ENCODE measurements at regions not wholly inside any gene's neighbourhood (a gene's known extent, or its start where the extent isn't known, plus 50 kb on each side); places are given as distances from the start of the nearest gene placed in this dataset.
"Not testable (repeated sequence)": the region's sequence is repeated elsewhere in the genome, so short reads cannot be mapped to it uniquely, and the experiment has no call there.

DNA sequence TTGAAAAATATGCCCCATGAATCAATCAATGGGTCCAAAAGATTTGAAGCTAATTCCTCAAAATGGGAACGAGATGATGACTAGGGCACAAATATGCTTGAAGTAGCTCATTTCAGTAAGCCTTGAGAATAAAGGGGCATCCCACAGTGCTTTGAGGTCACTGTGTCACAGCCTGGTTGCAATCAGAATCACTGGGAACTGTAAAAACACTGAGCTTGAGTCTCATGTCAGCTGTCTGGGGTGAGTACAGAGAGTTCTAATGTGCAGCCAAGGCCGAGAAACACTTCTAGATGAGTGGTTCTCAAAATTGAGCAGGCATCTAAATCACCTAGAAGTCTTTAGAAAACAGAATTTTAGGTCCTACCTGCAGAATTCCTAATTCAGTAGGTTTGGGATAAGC lies 120.5 kb upstream of the EGFL6 start:
- Mint-ChIP-seq H3K4me1 (peaks cover 8% of the 10 kb centered on the region), H3K36me3 (ENCODE audit: low read depth) (no peaks in the 10 kb centered on the region), H3K27ac (no peak overlapping the region), H3K27me3 (ENCODE audit: low read depth, poor library complexity) (no peaks in the 10 kb centered on the region), H3K9me3 (peaks cover 45% of the 10 kb centered on the region), H3K4me3 (no peak overlapping the region)
- DNase-seq = no peak
- TF ChIP-seq, protein P1, sequence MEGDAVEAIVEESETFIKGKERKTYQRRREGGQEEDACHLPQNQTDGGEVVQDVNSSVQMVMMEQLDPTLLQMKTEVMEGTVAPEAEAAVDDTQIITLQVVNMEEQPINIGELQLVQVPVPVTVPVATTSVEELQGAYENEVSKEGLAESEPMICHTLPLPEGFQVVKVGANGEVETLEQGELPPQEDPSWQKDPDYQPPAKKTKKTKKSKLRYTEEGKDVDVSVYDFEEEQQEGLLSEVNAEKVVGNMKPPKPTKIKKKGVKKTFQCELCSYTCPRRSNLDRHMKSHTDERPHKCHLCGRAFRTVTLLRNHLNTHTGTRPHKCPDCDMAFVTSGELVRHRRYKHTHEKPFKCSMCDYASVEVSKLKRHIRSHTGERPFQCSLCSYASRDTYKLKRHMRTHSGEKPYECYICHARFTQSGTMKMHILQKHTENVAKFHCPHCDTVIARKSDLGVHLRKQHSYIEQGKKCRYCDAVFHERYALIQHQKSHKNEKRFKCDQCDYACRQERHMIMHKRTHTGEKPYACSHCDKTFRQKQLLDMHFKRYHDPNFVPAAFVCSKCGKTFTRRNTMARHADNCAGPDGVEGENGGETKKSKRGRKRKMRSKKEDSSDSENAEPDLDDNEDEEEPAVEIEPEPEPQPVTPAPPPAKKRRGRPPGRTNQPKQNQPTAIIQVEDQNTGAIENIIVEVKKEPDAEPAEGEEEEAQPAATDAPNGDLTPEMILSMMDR (IDR thresholded peaks at IDR 0.05) = no peak

DNA sequence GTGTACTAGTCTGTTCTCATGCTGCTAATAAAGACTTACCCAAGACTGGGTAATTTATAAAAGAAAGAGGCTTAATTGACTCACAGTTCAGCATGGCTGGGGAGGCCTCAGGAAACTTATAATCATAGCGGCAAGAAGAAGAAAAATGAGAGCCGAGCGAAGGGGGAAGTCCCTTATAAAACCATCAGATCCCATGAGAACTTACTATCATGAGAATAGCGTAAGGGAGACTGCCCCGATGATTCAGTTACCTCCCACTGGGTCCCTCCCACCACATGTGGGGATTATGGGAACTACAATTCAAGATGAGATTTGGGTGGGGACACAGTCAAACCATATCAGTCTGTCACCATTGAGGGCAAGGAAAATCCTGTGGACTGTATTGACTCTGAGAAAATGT lies 121.8 kb upstream of the ATXN3L start:
- DNase-seq; H3K27ac Mint-ChIP-seq; H3K4me1 Mint-ChIP-seq; H3K4me3 Mint-ChIP-seq; H3K36me3 Mint-ChIP-seq (ENCODE audit: low read depth); H3K27me3 Mint-ChIP-seq (ENCODE audit: low read depth, poor library complexity): not testable (repeated sequence)
- peaks cover 53% of the 10 kb centered on the region for H3K9me3 Mint-ChIP-seq

DNA sequence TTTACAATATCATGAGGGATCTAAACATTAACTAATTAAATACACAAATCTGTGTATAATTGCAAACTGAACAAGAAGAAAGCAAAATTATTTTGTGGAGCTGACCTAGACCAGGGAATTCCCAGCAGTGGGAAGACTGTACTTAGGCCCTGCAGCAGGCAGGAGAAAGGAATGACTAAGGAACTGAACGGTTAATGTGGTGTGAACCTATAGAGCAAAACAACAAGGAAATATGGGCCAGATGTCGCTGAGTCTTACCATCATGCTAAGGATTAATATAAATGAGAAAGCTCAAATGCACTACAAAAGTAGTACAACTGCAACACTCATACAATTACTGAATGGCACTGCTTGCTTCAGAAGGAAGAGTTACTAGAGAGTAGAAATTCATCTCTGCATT lies 120.3 kb upstream of the ATXN3L start:
- Mint-ChIP-seq H3K4me3 (no peak overlapping the region), H3K27ac (no peak overlapping the region), H3K27me3 (ENCODE audit: low read depth, poor library complexity) (no peaks in the 10 kb centered on the region), H3K36me3 (ENCODE audit: low read depth) (no peaks in the 10 kb centered on the region), H3K9me3 (peaks cover 46% of the 10 kb centered on the region), H3K4me1 (no peaks in the 10 kb centered on the region)
- TF ChIP-seq, protein P1 (IDR thresholded peaks at IDR 0.05) = no peak
- DNase-seq = no peak

DNA sequence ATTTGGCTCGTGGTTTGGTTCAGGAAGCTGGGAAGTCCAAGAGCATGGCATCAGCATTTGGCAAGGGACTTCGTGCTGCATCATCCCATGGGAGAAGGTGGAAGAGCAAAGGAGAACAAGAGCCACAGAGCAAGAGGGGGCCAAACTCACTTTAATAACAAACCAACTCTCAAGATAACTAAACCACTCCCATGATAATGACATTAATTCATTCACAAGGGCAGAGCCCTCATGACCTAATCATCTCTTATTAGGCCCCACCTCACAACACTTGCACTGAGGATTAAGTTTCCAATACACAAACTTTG lies 113.4 kb upstream of the ATXN3L start:
- H3K4me3 Mint-ChIP-seq = no peak overlapping the region
- TF ChIP-seq, protein P1 (IDR thresholded peaks at IDR 0.05) = no peak

DNA sequence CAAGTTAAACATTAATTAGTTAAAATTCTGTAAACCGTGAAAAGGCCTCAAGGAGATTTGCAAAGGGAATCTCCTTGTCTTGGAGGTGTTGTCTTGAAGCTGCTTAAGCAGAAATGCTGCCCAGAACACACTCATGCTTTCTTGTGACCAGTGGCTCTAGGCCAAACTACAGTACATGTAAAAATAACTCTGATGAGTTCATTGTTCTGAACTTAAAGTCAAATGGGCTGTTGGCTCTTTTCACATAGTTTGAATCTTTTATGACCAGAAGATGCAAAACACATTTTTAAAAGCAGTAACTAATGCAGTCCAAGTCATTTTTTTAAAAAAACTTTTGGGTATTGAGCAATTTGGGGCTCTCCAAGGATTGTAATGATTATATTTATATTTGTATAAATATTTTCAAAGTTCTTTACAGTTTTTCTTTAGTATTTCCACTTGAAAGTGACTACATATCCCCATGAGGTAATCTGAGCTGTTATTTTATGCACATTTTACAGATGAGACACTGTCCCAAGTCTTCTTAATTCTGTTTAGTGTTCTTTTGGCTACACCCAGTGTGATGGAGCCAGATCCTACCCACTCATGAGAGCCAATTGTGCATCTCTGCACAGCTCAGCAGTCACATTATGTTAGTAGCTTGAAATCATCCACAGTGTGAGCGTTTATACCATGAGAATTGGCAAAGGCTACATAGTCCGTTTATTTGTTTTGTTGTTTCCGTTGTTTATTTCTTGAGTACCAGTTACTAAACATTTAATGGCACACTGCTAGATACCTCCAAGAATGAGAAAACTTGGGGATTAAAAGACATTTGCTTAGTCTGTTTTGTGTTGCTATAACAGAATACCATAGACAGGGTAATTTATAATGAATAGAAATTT lies 112.8 kb upstream of the ATXN3L start:
- H3K27me3 Mint-ChIP-seq (ENCODE audit: low read depth, poor library complexity) = peaks cover 2% of the 10 kb centered on the region
- no peak overlapping the region for H3K4me3 Mint-ChIP-seq
- peaks cover 38% of the 10 kb centered on the region for H3K9me3 Mint-ChIP-seq
- no peaks in the 10 kb centered on the region for H3K36me3 Mint-ChIP-seq (ENCODE audit: low read depth)
- no peak overlapping the region for H3K27ac Mint-ChIP-seq
- TF ChIP-seq, protein P1 (IDR thresholded peaks at IDR 0.05) = no peak
- DNase-seq = no peak
- peaks cover 15% of the 10 kb centered on the region for H3K4me1 Mint-ChIP-seq

More for the DNA sequence above, 113.4 kb upstream of the ATXN3L start:
- Mint-ChIP-seq H3K27me3 (ENCODE audit: low read depth, poor library complexity) (peaks cover 2% of the 10 kb centered on the region), H3K36me3 (ENCODE audit: low read depth) (no peaks in the 10 kb centered on the region), H3K4me1 (peaks cover 9% of the 10 kb centered on the region), H3K27ac (no peak overlapping the region), H3K9me3 (peaks cover 32% of the 10 kb centered on the region)
- no peak for DNase-seq

DNA sequence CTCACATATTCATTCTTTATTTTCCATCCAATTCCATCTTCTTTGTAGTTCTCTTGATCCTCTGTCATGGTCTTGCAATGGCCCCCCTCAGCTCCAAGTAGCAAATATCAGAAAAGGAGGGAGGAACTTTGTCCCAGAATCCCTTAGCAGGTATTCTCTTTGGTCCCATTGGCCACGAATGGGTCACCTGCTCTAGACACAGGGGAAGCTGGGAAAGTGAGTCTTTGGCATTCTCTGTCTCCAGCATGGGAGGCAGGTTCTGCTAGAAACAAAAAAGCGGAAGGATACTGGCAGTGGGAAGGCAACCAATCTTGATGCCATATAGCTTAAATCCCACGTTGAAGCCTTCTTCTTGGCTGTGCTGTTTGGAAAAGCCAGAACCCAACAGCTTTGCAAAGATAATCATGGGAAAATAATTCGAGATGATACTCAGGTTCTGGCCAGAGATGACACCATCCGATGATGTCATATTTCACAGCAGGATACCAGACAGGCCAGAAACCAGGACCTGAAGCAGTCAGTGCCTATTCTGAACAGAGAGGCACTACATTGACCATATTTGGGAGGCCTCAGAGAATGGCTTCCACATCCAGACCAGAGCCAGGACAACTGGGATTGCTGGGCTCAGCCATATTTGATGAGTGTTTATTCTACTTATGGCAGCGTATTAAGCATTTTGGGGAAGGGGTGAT lies 110.4 kb upstream of the ATXN3L start:
- Mint-ChIP-seq H3K36me3 (ENCODE audit: low read depth) (no peaks in the 10 kb centered on the region), H3K4me3 (no peak overlapping the region), H3K9me3 (peaks cover 50% of the 10 kb centered on the region), H3K4me1 (peaks cover 17% of the 10 kb centered on the region), H3K27ac (no peak overlapping the region), H3K27me3 (ENCODE audit: low read depth, poor library complexity) (peaks cover 2% of the 10 kb centered on the region)
- DNase-seq = no peak
- TF ChIP-seq, protein P1 (IDR thresholded peaks at IDR 0.05) = no peak

All from nephron progenitor cell (in vitro differentiated cells).